Natural killer cell treated with Interleukin-12 subunit alpha and Interleukin-12 subunit beta and Interleukin-15 and Interleukin-18, amount 100 ng/mL, for 72 hours (primary cell): ENCODE measurements at regions not wholly inside any gene's neighbourhood (a gene's known extent, or its start where the extent isn't known, plus 50 kb on each side); places are given as distances from the start of the nearest gene placed in this dataset.
A peak's percentile ranks its signal among the peaks of the same experiment; 100 is the strongest.
"Not testable (repeated sequence)": the region's sequence is repeated elsewhere in the genome, so short reads cannot be mapped to it uniquely, and the experiment has no call there.

Source experiments
- ATAC-seq, 2 donors: fragments of 150-1000 bp; cut with Tn5 transposase in 1 of 2; sonication (Bioruptor Pico), chemical (Tn5 transposase) in 1 of 2; 2 replicates each; pipeline ENCODE4 v1.10.0; 2021
- DNase-seq: peaks from one replicate; pipeline ENCODE4 v3.0.0; 2022; ENCODE audit warnings: low spot score
- H3K27ac Mint-ChIP-seq, 2 donors: 1 replicate in 1 of 2; 2 replicates in 1 of 2; pipeline ENCODE4 v1.8.0; 2022; ENCODE audit warnings: mixed read lengths in 2 of 2, mild to moderate bottlenecking in 1 of 2, moderate library complexity in 1 of 2
- H3K27me3 Mint-ChIP-seq, 2 donors: 1 replicate in 1 of 2; 2 replicates in 1 of 2; pipeline ENCODE4 v1.8.0; 2022; ENCODE audit warnings: mixed read lengths in 2 of 2
- H3K36me3 Mint-ChIP-seq: one replicate; pipeline ENCODE4 v1.8.0; 2022; ENCODE audit warnings: mixed read lengths
- H3K4me1 Mint-ChIP-seq, 2 donors: 1 replicate in 1 of 2; 2 replicates in 1 of 2; pipeline ENCODE4 v1.8.0; 2022; ENCODE audit warnings: low read depth in 2 of 2, mixed read lengths in 2 of 2, mild to moderate bottlenecking in 1 of 2
- H3K4me3 Mint-ChIP-seq: one replicate; pipeline ENCODE4 v1.8.0; 2022; ENCODE audit warnings: mixed read lengths
- H3K9me3 Mint-ChIP-seq: 2 replicates; pipeline ENCODE4 v1.8.0; 2022; ENCODE audit warnings: mixed read lengths

- ATAC-seq (no peak), DNase-seq (no peak)
- Mint-ChIP-seq H3K36me3 (no peaks in the 10 kb centered on the region), H3K4me1 (peaks cover 3 to 11% of the 10 kb centered on the region in 2 donors), H3K27me3 (peaks cover 0 to 8% of the 10 kb centered on the region in 2 donors), H3K27ac (no peak overlapping the region), H3K4me3 (no peak overlapping the region), H3K9me3 (no peaks in the 10 kb centered on the region)
These were observed 367.3 kb upstream of the CASK start for GRCh38 chrX:42290608-42291007.

- no peak overlapping the region for H3K27ac Mint-ChIP-seq
- H3K9me3 Mint-ChIP-seq, result no peaks in the 10 kb centered on the region
- ATAC-seq (no peak), DNase-seq (no peak)
- no peak overlapping the region for H3K4me3 Mint-ChIP-seq
- no peaks in the 10 kb centered on the region for H3K36me3 Mint-ChIP-seq
- H3K4me1 Mint-ChIP-seq, result peaks cover 3 to 11% of the 10 kb centered on the region in 2 donors
- H3K27me3 Mint-ChIP-seq, result peaks cover 0 to 5% of the 10 kb centered on the region in 2 donors
These were observed 366.4 kb upstream of the CASK start for GRCh38 chrX:42289492-42290385.

- DNase-seq, H3K27me3 Mint-ChIP-seq, H3K4me3 Mint-ChIP-seq, H3K9me3 Mint-ChIP-seq, H3K36me3 Mint-ChIP-seq, ATAC-seq, H3K27ac Mint-ChIP-seq: not testable (repeated sequence)
- H3K4me1 Mint-ChIP-seq, result peaks cover 3 to 11% of the 10 kb centered on the region in 2 donors
These were observed 362.3 kb upstream of the CASK start for GRCh38 chrX:42285681-42286080.

- Mint-ChIP-seq H3K9me3 (peaks cover 2% of the 10 kb centered on the region), H3K4me3 (no peak overlapping the region), H3K36me3 (no peaks in the 10 kb centered on the region), H3K4me1 (no peaks in the 10 kb centered on the region), H3K27ac (no peak overlapping the region), H3K27me3 (peaks cover 5 to 6% of the 10 kb centered on the region in 2 donors)
- DNase-seq, result no peak
- no peak for ATAC-seq
These were observed 353.8 kb upstream of the CASK start for GRCh38 chrX:42276982-42277690.

GRCh38 chrX:42274151-42274550 lies 350.8 kb upstream of the CASK start:
- no peak for DNase-seq
- H3K27ac Mint-ChIP-seq, result no peak overlapping the region
- H3K36me3 Mint-ChIP-seq, result no peaks in the 10 kb centered on the region
- H3K4me3 Mint-ChIP-seq, result no peak overlapping the region
- peaks cover 2% of the 10 kb centered on the region for H3K9me3 Mint-ChIP-seq
- H3K27me3 Mint-ChIP-seq, result peaks cover 4 to 5% of the 10 kb centered on the region in 2 donors
- no peaks in the 10 kb centered on the region for H3K4me1 Mint-ChIP-seq
- no peak for ATAC-seq

GRCh38 chrX:42273387-42273786 lies 350.0 kb upstream of the CASK start:
- DNase-seq (no peak), ATAC-seq (peak in 1 of 2 donors; percentile 53)
- Mint-ChIP-seq H3K4me1 (no peaks in the 10 kb centered on the region), H3K4me3 (no peak overlapping the region), H3K27ac (no peak overlapping the region), H3K9me3 (peaks cover 2% of the 10 kb centered on the region), H3K36me3 (no peaks in the 10 kb centered on the region), H3K27me3 (peaks cover 3 to 9% of the 10 kb centered on the region in 2 donors)

- H3K27ac Mint-ChIP-seq, result no peak overlapping the region
- H3K9me3 Mint-ChIP-seq, result peaks cover 2% of the 10 kb centered on the region
- DNase-seq, result no peak
- H3K36me3 Mint-ChIP-seq, result no peaks in the 10 kb centered on the region
- H3K4me3 Mint-ChIP-seq, result no peak overlapping the region
- peaks cover 0 to 9% of the 10 kb centered on the region in 2 donors for H3K27me3 Mint-ChIP-seq
- H3K4me1 Mint-ChIP-seq, result no peaks in the 10 kb centered on the region
- no peak for ATAC-seq
These were observed 345.8 kb upstream of the CASK start for GRCh38 chrX:42269186-42269585.

- Mint-ChIP-seq H3K27me3 (peaks cover 0 to 6% of the 10 kb centered on the region in 2 donors), H3K4me3 (no peak overlapping the region), H3K36me3 (no peaks in the 10 kb centered on the region), H3K4me1 (no peaks in the 10 kb centered on the region), H3K9me3 (no peaks in the 10 kb centered on the region), H3K27ac (no peak overlapping the region)
- no peak for DNase-seq
- no peak for ATAC-seq
These were observed 337.5 kb upstream of the CASK start for GRCh38 chrX:42260854-42261253.

- Mint-ChIP-seq H3K9me3 (no peaks in the 10 kb centered on the region), H3K27ac (no peak overlapping the region), H3K27me3 (peaks cover 0 to 29% of the 10 kb centered on the region in 2 donors), H3K4me3 (no peak overlapping the region), H3K36me3 (no peaks in the 10 kb centered on the region), H3K4me1 (no peaks in the 10 kb centered on the region)
- ATAC-seq, result no peak
- no peak for DNase-seq
These were observed 324.9 kb upstream of the CASK start for GRCh38 chrX:42248226-42248625.

GRCh38 chrX:42247241-42247640 lies 323.9 kb upstream of the CASK start:
- no peak overlapping the region for H3K27ac Mint-ChIP-seq
- H3K9me3 Mint-ChIP-seq, result no peaks in the 10 kb centered on the region
- H3K4me3 Mint-ChIP-seq, result no peak overlapping the region
- DNase-seq (no peak), ATAC-seq (no peak)
- peaks cover 0 to 26% of the 10 kb centered on the region in 2 donors for H3K27me3 Mint-ChIP-seq
- H3K36me3 Mint-ChIP-seq, result no peaks in the 10 kb centered on the region
- no peaks in the 10 kb centered on the region for H3K4me1 Mint-ChIP-seq

- DNase-seq (no peak), ATAC-seq (no peak)
- Mint-ChIP-seq H3K27ac (no peak overlapping the region), H3K9me3 (no peaks in the 10 kb centered on the region), H3K27me3 (peaks cover 0 to 26% of the 10 kb centered on the region in 2 donors), H3K36me3 (no peaks in the 10 kb centered on the region), H3K4me3 (no peak overlapping the region), H3K4me1 (no peaks in the 10 kb centered on the region)
These were observed 323.5 kb upstream of the CASK start for GRCh38 chrX:42246814-42247213.

GRCh38 chrX:42242004-42242403 lies 318.6 kb upstream of the CASK start:
- Mint-ChIP-seq H3K9me3 (no peaks in the 10 kb centered on the region), H3K27me3 (peaks cover 0 to 13% of the 10 kb centered on the region in 2 donors), H3K4me3 (no peak overlapping the region), H3K4me1 (no peaks in the 10 kb centered on the region), H3K36me3 (no peaks in the 10 kb centered on the region), H3K27ac (no peak overlapping the region)
- DNase-seq (no peak), ATAC-seq (no peak)

GRCh38 chrX:42241421-42241820 lies 318.1 kb upstream of the CASK start:
- H3K36me3 Mint-ChIP-seq, result no peaks in the 10 kb centered on the region
- H3K4me1 Mint-ChIP-seq, result no peaks in the 10 kb centered on the region
- H3K27ac Mint-ChIP-seq, result no peak overlapping the region
- no peaks in the 10 kb centered on the region for H3K9me3 Mint-ChIP-seq
- ATAC-seq (no peak), DNase-seq (no peak)
- H3K4me3 Mint-ChIP-seq, result no peak overlapping the region
- H3K27me3 Mint-ChIP-seq, result peaks cover 0 to 13% of the 10 kb centered on the region in 2 donors

- H3K4me1 Mint-ChIP-seq, result no peaks in the 10 kb centered on the region
- DNase-seq (no peak), ATAC-seq (no peak)
- H3K9me3 Mint-ChIP-seq, result no peaks in the 10 kb centered on the region
- H3K4me3 Mint-ChIP-seq, result no peak overlapping the region
- no peaks in the 10 kb centered on the region for H3K36me3 Mint-ChIP-seq
- no peak overlapping the region for H3K27ac Mint-ChIP-seq
- peaks cover 0 to 4% of the 10 kb centered on the region in 2 donors for H3K27me3 Mint-ChIP-seq
These were observed 314.6 kb upstream of the CASK start for GRCh38 chrX:42237956-42238355.
